Cerebellar cortex (tissue), 1 donor: ENCODE measurements at regions not wholly inside any gene's neighbourhood (a gene's known extent, or its start where the extent isn't known, plus 50 kb on each side); places are given as distances from the start of the nearest gene placed in this dataset.

Experiments used
- DNase-seq: peaks from one replicate; pipeline ENCODE4 v3.0.0-alpha.2; 2015; ENCODE audit warnings: low spot score

- DNase-seq: no peak
Observed at GRCh38 chr18:55120896-55121295, 161.6 kb upstream of the CCDC68 start.

- no peak for DNase-seq
Observed at GRCh38 chr18:55119434-55119833, 160.2 kb upstream of the CCDC68 start.

- no peak for DNase-seq
Observed at GRCh38 chr18:55119016-55119415, 159.8 kb upstream of the CCDC68 start.

GRCh38 chr18:55116863-55117262 lies 157.6 kb upstream of the CCDC68 start:
- no peak for DNase-seq

- DNase-seq: no peak
Observed at GRCh38 chr18:55115606-55116005, 156.3 kb upstream of the CCDC68 start.

- DNase-seq: no peak
Observed at GRCh38 chr18:55114876-55115275, 155.6 kb upstream of the CCDC68 start.

- no peak for DNase-seq
Observed at GRCh38 chr18:55113800-55114199, 154.5 kb upstream of the CCDC68 start.

- no peak for DNase-seq
Observed at GRCh38 chr18:55111271-55111670, 152.0 kb upstream of the CCDC68 start.

GRCh38 chr18:55110436-55110835 lies 151.2 kb upstream of the CCDC68 start:
- no peak for DNase-seq

- no peak for DNase-seq
Observed at GRCh38 chr18:55109818-55110414, 150.7 kb upstream of the CCDC68 start.

- no peak for DNase-seq
Observed at GRCh38 chr18:55106906-55107305, 147.6 kb upstream of the CCDC68 start.

- DNase-seq: no peak
Observed at GRCh38 chr18:55106466-55106865, 147.2 kb upstream of the CCDC68 start.

GRCh38 chr18:55105873-55106272 lies 146.6 kb upstream of the CCDC68 start:
- no peak for DNase-seq

GRCh38 chr18:55102958-55103456 lies 143.7 kb upstream of the CCDC68 start:
- DNase-seq: no peak

GRCh38 chr18:55102501-55102900 lies 143.2 kb upstream of the CCDC68 start:
- no peak for DNase-seq

GRCh38 chr18:55101458-55101824 lies 142.2 kb upstream of the CCDC68 start:
- no peak for DNase-seq

- no peak for DNase-seq
Observed at GRCh38 chr18:55100817-55101457, 141.7 kb upstream of the CCDC68 start.

- no peak for DNase-seq
Observed at GRCh38 chr18:55097456-55098170, 138.4 kb upstream of the CCDC68 start.

- DNase-seq: peak; percentile 74
Observed at GRCh38 chr18:55096263-55096951, 137.1 kb upstream of the CCDC68 start.

- DNase-seq: no peak
Observed at GRCh38 chr18:55095584-55095983, 136.3 kb upstream of the CCDC68 start.

- no peak for DNase-seq
Observed at GRCh38 chr18:55093808-55094207, 134.5 kb upstream of the CCDC68 start.

- DNase-seq: no peak
Observed at GRCh38 chr18:55093295-55093694, 134.0 kb upstream of the CCDC68 start.

GRCh38 chr18:55092166-55092565 lies 132.9 kb upstream of the CCDC68 start:
- no peak for DNase-seq
